HG03432 (cell line): ENCODE measurements at regions not wholly inside any gene's neighbourhood (a gene's known extent, or its start where the extent isn't known, plus 50 kb on each side); places are given as distances from the start of the nearest gene placed in this dataset.
"Not testable (repeated sequence)": the region's sequence is repeated elsewhere in the genome, so short reads cannot be mapped to it uniquely, and the experiment has no call there.

ENCODE experiments used
- ATAC-seq: cut with Tn5 transposase; IDR thresholded peaks from one replicate; pipeline ENCODE4 v1.9.1; 2021; ENCODE audit warnings: mild to moderate bottlenecking, moderate library complexity; ENCODE audit not compliant: unreplicated experiment

GRCh38 chr1:99062192-99062591 is 57.5 kb upstream of the PLPPR5 start:
- peak; percentile 70 for ATAC-seq

- no peak for ATAC-seq
Observed at GRCh38 chr1:99069146-99069545, 64.5 kb upstream of the PLPPR5 start.

- ATAC-seq = not testable (repeated sequence)
Observed at GRCh38 chr1:99078529-99078928, 73.9 kb upstream of the PLPPR5 start.

GRCh38 chr1:99082366-99082765 is 77.7 kb upstream of the PLPPR5 start:
- no peak for ATAC-seq

GRCh38 chr1:99083338-99083737 is 78.7 kb upstream of the PLPPR5 start:
- no peak for ATAC-seq

GRCh38 chr1:99084562-99084961 is 79.9 kb upstream of the PLPPR5 start:
- peak; percentile 87 for ATAC-seq

GRCh38 chr1:99086057-99086456 is 81.4 kb upstream of the PLPPR5 start:
- no peak for ATAC-seq

GRCh38 chr1:99098589-99098988 is 93.9 kb upstream of the PLPPR5 start:
- no peak for ATAC-seq

- no peak for ATAC-seq
Observed at GRCh38 chr1:99106274-99106673, 101.6 kb upstream of the PLPPR5 start.

- ATAC-seq = no peak
Observed at GRCh38 chr1:99107680-99108079, 103.0 kb upstream of the PLPPR5 start.

GRCh38 chr1:99110140-99111041 is 105.7 kb upstream of the PLPPR5 start:
- no peak for ATAC-seq

GRCh38 chr1:99115231-99115630 is 110.6 kb upstream of the PLPPR5 start:
- ATAC-seq = no peak

GRCh38 chr1:99119188-99119587 is 114.5 kb upstream of the PLPPR5 start:
- no peak for ATAC-seq

- ATAC-seq = no peak
Observed at GRCh38 chr1:99122039-99122438, 117.4 kb upstream of the PLPPR5 start.

GRCh38 chr1:99123936-99124335 is 119.3 kb upstream of the PLPPR5 start:
- no peak for ATAC-seq

- ATAC-seq = no peak
Observed at GRCh38 chr1:99131546-99131945, 126.9 kb upstream of the PLPPR5 start.

GRCh38 chr1:99133756-99134500 is 129.3 kb upstream of the PLPPR5 start:
- ATAC-seq = no peak

- no peak for ATAC-seq
Observed at GRCh38 chr1:99137554-99138206, 126.6 kb upstream of the PLPPR4 start.

- ATAC-seq = no peak
Observed at GRCh38 chr1:99139876-99140275, 124.4 kb upstream of the PLPPR4 start.

GRCh38 chr1:99146129-99146848 is 118.0 kb upstream of the PLPPR4 start:
- no peak for ATAC-seq

GRCh38 chr1:99149952-99150351 is 114.3 kb upstream of the PLPPR4 start:
- no peak for ATAC-seq
